Lower leg skin (tissue), 4 donors: ENCODE measurements at regions not wholly inside any gene's neighbourhood (a gene's known extent, or its start where the extent isn't known, plus 50 kb on each side); places are given as distances from the start of the nearest gene placed in this dataset.
"Not testable (repeated sequence)": the region's sequence is repeated elsewhere in the genome, so short reads cannot be mapped to it uniquely, and the experiment has no call there.

Source experiments
- DNase-seq, 2 donors: peaks; one replicate each; pipeline ENCODE4 v3.0.0-alpha.2; 2019; ENCODE audit warnings: low spot score in 2 of 2
- H3K4me3 ChIP-seq: fragments of 200-600 bp; sonication (generic); 2 replicates; pipeline ENCODE4 v1.5.1; 2017; ENCODE audit warnings: mild to moderate bottlenecking, low read depth; ENCODE audit not compliant: poor library complexity, severe bottlenecking
- POLR2A ChIP-seq, 2 donors: fragments of 450-650 bp; IDR thresholded peaks; one replicate each; pipeline ENCODE4 v1.6.1; 2016 to 2017; ENCODE audit warnings: antibody characterized with exemption in 2 of 2, mild to moderate bottlenecking in 1 of 2, moderate library complexity in 1 of 2
- whole genome bisulfite sequencing, 2 donors: methylation state at CpG; one replicate each; pipeline ENCODE4 v1.1.5; 2018; 5-methylcytosine and 5-hydroxymethylcytosine counted together
- intact Hi-C: fragments of 100-400 bp; cut with DNase I; formaldehyde crosslinking; loops from one replicate; pipeline ENCODE4 v1.15.0; 2023; ENCODE audit warnings: low total_unique reads
- TF ChIP-seq, protein P1 (sequence below), 3 donors: fragments of 450-650 bp; IDR thresholded peaks; one replicate each; pipeline ENCODE4 v1.5.1; 2016; ENCODE audit warnings: antibody characterized with exemption in 3 of 3, mild to moderate bottlenecking in 3 of 3, moderate library complexity in 2 of 3

DNA sequence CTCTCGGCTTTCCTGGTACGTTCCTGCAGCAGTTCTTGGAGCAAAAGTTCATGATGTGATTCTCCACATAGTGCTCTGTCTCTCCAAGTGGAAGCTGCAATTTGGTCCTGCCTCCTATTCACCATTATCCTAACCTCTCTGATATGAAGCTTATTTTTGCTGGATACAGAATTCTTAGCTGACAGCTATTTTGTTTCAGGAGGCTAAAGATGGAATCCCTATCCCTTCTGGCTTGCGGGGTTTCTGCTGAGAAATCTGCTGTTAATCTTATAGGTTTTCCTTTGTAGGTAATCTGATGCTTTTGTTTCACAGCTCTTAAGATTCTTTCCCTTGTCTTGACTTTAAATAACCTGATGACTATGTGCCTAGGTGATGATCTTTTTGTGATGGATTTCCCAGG is 181.6 kb upstream of the VLDLR start:
- 67 to 76% methylated on average over 3 of the region's 3 CpGs for WGBS, 2 donors
- intact Hi-C loops, result no loop called here
- no peak overlapping the region for H3K4me3 ChIP-seq
- TF ChIP-seq, protein P1, sequence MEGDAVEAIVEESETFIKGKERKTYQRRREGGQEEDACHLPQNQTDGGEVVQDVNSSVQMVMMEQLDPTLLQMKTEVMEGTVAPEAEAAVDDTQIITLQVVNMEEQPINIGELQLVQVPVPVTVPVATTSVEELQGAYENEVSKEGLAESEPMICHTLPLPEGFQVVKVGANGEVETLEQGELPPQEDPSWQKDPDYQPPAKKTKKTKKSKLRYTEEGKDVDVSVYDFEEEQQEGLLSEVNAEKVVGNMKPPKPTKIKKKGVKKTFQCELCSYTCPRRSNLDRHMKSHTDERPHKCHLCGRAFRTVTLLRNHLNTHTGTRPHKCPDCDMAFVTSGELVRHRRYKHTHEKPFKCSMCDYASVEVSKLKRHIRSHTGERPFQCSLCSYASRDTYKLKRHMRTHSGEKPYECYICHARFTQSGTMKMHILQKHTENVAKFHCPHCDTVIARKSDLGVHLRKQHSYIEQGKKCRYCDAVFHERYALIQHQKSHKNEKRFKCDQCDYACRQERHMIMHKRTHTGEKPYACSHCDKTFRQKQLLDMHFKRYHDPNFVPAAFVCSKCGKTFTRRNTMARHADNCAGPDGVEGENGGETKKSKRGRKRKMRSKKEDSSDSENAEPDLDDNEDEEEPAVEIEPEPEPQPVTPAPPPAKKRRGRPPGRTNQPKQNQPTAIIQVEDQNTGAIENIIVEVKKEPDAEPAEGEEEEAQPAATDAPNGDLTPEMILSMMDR (IDR thresholded peaks at IDR 0.05), result no peak
- TF ChIP-seq POLR2A (IDR thresholded peaks at IDR 0.05), result no peak
- DNase-seq, result no peak

DNA sequence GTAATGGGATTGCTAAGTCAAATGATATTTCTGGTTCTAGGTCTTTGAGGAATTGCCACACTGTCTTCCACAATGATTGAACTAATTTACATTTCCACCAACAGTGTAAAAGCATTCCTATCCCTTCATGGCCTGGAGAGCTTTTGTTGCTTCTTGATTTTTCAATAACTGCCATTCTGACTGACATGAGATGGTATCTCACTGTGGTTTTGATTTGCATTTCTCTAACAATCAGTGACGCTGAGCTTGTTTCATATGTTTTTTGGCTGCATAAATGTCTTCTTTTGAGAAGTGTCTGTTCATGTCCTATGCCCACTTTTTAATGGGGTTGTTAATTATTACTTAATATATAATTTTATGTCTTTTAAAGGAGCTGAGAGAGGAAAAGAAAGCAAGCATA is 177.7 kb upstream of the VLDLR start:
- H3K4me3 ChIP-seq, DNase-seq, intact Hi-C loops: not testable (repeated sequence)
- WGBS, 2 donors, result 43 to 86% methylated on average over 1 of the region's 1 CpG

DNA sequence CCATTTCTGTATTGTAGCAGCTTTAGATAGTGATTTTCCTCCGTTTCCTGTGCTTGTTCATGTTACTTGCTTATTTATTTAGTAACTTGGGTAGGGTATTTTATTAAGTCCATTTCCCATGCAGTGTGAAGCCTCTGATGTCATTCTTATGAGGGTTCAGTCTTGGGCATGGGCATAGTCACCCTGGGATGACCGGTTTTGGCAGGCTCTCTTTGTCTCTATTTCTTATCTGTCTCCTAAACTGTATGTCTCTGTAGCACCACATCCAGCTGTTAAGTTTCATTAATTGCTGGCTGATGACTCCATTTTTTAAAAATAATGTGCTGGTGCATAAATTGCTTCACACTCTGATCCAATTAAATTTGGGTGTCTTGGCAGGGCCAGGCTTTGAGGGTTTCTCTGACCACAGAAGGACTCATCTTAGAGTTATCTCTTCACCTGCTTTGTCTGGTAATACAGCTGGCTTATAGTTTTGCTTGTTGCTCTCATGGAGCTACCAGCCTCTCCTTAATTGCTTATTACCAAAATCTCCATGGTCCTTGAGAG is 173.3 kb upstream of the VLDLR start:
- TF ChIP-seq POLR2A (IDR thresholded peaks at IDR 0.05), result no peak
- TF ChIP-seq, protein P1 (IDR thresholded peaks at IDR 0.05), result no peak
- 48 to 50% methylated on average over 2 of the region's 2 CpGs for WGBS, 2 donors
- intact Hi-C loops, result no loop called here
- no peak for DNase-seq
- H3K4me3 ChIP-seq, result no peak overlapping the region

DNA sequence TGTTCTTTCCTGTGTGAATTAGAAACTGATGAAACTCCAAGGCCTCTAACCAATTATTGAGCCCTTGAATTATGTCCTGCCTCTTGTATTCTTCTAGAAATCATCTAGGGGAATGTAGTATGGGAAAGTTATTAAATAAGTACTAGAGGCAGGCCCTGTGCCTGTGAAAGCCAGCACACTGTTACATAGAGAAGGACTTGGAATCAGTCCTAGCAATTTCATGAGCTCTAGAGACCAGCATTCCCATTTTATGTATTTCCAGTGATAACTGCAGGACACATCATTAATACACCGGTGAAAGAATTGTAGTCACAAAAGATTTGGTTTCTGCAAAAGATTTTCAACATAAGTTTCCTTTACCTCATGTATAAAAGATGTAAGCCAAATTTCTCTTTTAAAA is 168.5 kb upstream of the VLDLR start:
- WGBS, 2 donors, result 85 to 86% methylated on average over 1 of the region's 1 CpG
- TF ChIP-seq, protein P1 (IDR thresholded peaks at IDR 0.05), result no peak
- no peak for TF ChIP-seq POLR2A (IDR thresholded peaks at IDR 0.05)
- H3K4me3 ChIP-seq, result no peak overlapping the region
- no peak for DNase-seq
- intact Hi-C loops, result no loop called here

DNA sequence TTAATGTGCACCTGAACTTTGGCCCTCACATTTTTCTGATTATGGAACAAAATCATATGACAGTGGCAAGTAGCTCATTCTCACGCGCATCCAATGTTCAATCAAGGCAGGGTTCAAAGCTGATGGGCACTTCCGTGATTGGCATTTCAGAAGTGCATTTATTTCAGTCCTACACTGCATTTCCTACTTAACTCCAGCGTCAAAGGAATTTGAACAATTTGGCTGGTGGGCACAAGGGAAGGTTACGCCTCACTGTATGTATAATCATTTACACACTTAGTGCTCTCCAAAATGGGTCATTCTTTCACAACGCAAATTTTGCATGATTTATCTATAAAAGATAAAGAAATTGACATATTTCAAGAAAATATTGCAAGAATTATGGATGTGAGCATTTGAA is 167.9 kb upstream of the VLDLR start:
- TF ChIP-seq, protein P1 (IDR thresholded peaks at IDR 0.05), result no peak
- TF ChIP-seq POLR2A (IDR thresholded peaks at IDR 0.05), result no peak
- H3K4me3 ChIP-seq, result no peak overlapping the region
- intact Hi-C loops, result no loop called here
- no peak for DNase-seq
- WGBS, 2 donors, result 57 to 61% methylated on average over 6 of the region's 6 CpGs

DNA sequence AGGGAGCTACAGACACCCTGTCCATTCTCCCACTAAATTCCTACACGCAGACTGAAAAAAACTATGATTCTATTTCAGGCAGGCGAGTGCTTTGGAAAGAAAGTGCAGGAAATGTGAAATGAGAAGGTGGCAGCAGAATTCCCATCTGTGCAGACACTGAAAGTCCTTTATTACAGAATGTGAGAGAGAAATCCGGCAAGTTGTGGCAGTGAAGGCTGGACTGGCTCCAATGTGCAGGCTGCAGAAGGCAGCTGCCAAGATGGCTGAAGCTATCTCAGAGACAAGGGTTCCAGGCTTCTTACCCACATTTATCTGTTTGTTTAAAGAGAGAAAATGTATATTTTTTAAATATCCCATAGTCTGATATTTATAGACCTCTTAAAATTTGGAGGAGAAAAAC is 161.8 kb upstream of the VLDLR start:
- no peak for DNase-seq
- WGBS, 2 donors, result 36 to 39% methylated on average over 3 of the region's 3 CpGs
- intact Hi-C loops, result no loop called here
- no peak overlapping the region for H3K4me3 ChIP-seq
- TF ChIP-seq POLR2A (IDR thresholded peaks at IDR 0.05), result no peak
- TF ChIP-seq, protein P1 (IDR thresholded peaks at IDR 0.05), result no peak
